Activated CD4-positive, alpha-beta T cell treated with anti-CD3 and anti-CD28 coated beads for 36 hours (primary cell): ENCODE measurements at regions not wholly inside any gene's neighbourhood (a gene's known extent, or its start where the extent isn't known, plus 50 kb on each side); places are given as distances from the start of the nearest gene placed in this dataset.

Experiments used
- ATAC-seq: fragments of 200-7000 bp; cut with Tn5 transposase; one replicate; pipeline ENCODE4 v1.10.0; 2021; ENCODE audit warnings: mild to moderate bottlenecking, moderate library complexity
- CTCF ChIA-PET: fragments of 350-600 bp; sonication (Branson Sonifier 250); formaldehyde crosslinking; loops from one replicate; lab custom pipeline; 2021; ENCODE audit warnings: antibody characterized with exemption; lab: Charles Lee
- POLR2A ChIA-PET: fragments of 350-600 bp; sonication (Branson Sonifier 250); formaldehyde crosslinking; loops from one replicate; lab custom pipeline; 2021; ENCODE audit warnings: antibody characterized with exemption, inconsistent platforms; lab: Charles Lee
- DNase-seq: peaks from one replicate; pipeline ENCODE4 v3.0.0-alpha.2; 2020
- H3K27ac Mint-ChIP-seq: one replicate; pipeline ENCODE4 v1.8.0; 2021; ENCODE audit warnings: mixed read lengths
- H3K27me3 Mint-ChIP-seq: one replicate; pipeline ENCODE4 v1.8.0; 2021; ENCODE audit warnings: mixed read lengths
- H3K36me3 Mint-ChIP-seq: one replicate; pipeline ENCODE4 v1.8.0; 2021; ENCODE audit warnings: low read depth, mixed read lengths
- H3K4me1 Mint-ChIP-seq: one replicate; pipeline ENCODE4 v1.8.0; 2021; ENCODE audit warnings: mixed read lengths
- H3K4me3 Mint-ChIP-seq: one replicate; pipeline ENCODE4 v1.8.0; 2021; ENCODE audit warnings: mild to moderate bottlenecking, moderate library complexity, mixed read lengths
- H3K9me3 Mint-ChIP-seq: one replicate; pipeline ENCODE4 v1.8.0; 2021; ENCODE audit warnings: low read depth, mixed read lengths
- intact Hi-C, 2 experiments: fragments of 100-400 bp; cut with DNase I in 1 of 2; cut with micrococcal nuclease in 1 of 2; formaldehyde crosslinking; loops; one replicate each; pipeline versions ENCODE4 v1.14.2 to v1.15.1; 2022 to 2024; cut with DNase I, micrococcal nuclease

DNA sequence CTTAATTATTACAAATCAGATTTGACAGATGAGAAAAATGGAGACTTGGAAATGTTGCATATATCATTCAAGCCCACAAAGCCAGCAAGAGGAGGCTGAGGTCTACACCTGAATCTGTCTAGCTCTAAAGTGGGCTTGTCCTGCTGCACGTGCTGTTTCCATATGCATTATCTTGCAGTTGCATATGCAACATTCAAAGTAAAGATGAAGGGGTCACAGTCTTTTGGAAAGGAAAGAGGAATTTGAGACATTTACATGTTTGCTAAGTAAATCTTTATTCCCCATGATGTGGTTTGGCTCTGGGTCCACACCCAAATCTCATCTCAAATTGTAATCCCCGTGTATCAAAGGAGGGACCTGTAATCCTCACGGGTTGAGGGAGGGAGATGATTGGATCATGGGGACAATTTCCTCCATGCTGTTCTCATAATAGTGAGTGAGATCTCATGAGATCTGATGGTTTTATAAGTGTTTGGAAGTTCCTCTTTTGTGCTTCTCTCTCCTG, 98.3 kb downstream of the BACH1 start:
- H3K27me3 Mint-ChIP-seq = no peaks in the 10 kb centered on the region
- no peak for ATAC-seq

DNA sequence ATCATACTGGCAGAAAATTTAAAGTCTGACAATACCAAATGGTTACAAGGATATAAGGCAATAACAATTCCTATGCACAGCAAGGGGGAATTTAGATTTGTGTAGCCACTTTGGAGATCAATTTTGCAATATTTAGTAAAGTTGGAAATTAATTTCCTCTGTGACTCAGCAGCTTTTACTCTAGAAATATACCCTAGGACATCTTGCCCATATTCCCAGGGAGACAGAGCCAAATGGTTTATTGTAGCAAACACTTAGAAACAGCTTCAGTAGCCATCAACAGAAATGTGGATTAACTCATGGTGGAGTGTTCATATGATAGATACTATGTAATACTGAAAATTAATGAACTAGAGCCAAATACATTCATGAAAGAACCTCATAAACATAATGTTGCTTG, 104.6 kb downstream of the BACH1 start:
- peaks cover 19% of the 10 kb centered on the region for H3K9me3 Mint-ChIP-seq
- intact Hi-C loops = no loop called here
- no peak for DNase-seq
- POLR2A ChIA-PET = no interaction called here
- CTCF ChIA-PET = no interaction called here
- H3K4me3 Mint-ChIP-seq = no peak overlapping the region
- no peak overlapping the region for H3K27ac Mint-ChIP-seq
- H3K27me3 Mint-ChIP-seq = no peaks in the 10 kb centered on the region
- no peaks in the 10 kb centered on the region for H3K4me1 Mint-ChIP-seq
- peaks cover 18% of the 10 kb centered on the region for H3K36me3 Mint-ChIP-seq
- ATAC-seq = no peak

More for the DNA sequence above, 98.3 kb downstream of the BACH1 start:
- H3K36me3 Mint-ChIP-seq = peaks cover 19% of the 10 kb centered on the region
- ChIA-PET POLR2A (interaction anchor here (0.6 kb wide), 1 partner anchor 325 kb away, joined by 3 read pairs; no protein-coding TSS in a partner anchor), CTCF (no interaction called here)
- no peak overlapping the region for H3K27ac Mint-ChIP-seq
- intact Hi-C loops = no loop called here
- no peak overlapping the region for H3K4me3 Mint-ChIP-seq
- H3K9me3 Mint-ChIP-seq = peaks cover 19% of the 10 kb centered on the region
- DNase-seq = no peak
- H3K4me1 Mint-ChIP-seq = no peaks in the 10 kb centered on the region

DNA sequence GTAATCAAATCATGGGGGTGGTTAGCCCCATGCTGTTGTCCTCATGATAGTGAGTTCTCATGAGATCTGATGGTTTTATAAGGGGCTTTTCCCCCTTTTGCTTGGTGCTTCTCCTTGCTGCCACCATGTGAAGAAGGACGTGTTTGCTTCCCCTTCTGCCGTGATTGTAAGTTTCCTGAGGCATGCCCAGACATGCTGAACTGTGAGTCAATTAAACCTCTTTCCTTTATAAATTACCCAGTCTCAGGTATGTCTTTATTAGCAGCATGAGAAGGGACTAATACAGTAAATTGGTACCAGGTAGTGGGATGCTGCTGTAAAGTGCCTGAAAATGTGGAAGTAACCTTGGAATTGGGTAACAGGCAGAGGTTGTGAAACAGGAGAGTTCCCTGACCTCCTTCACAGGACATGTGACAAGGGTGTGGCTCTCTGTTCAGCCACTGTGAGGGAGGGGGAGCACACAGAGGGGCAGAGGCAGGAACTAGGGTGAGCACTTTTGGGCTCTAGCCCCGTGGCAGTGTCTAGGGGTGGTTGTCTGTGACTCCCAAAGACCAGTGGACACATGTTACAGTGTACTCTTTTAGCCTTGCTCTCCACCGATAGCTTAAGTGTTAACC, 105.3 kb downstream of the BACH1 start:
- ChIA-PET POLR2A (no interaction called here), CTCF (interaction anchor here (0.6 kb wide), 1 partner anchor 333 kb away, joined by 3 read pairs; no protein-coding TSS in a partner anchor)
- Mint-ChIP-seq H3K27ac (no peak overlapping the region), H3K4me1 (no peaks in the 10 kb centered on the region), H3K4me3 (no peak overlapping the region), H3K36me3 (peaks cover 11% of the 10 kb centered on the region), H3K9me3 (peaks cover 13% of the 10 kb centered on the region), H3K27me3 (no peaks in the 10 kb centered on the region)
- ATAC-seq (no peak), DNase-seq (no peak)
- intact Hi-C loops = no loop called here

DNA sequence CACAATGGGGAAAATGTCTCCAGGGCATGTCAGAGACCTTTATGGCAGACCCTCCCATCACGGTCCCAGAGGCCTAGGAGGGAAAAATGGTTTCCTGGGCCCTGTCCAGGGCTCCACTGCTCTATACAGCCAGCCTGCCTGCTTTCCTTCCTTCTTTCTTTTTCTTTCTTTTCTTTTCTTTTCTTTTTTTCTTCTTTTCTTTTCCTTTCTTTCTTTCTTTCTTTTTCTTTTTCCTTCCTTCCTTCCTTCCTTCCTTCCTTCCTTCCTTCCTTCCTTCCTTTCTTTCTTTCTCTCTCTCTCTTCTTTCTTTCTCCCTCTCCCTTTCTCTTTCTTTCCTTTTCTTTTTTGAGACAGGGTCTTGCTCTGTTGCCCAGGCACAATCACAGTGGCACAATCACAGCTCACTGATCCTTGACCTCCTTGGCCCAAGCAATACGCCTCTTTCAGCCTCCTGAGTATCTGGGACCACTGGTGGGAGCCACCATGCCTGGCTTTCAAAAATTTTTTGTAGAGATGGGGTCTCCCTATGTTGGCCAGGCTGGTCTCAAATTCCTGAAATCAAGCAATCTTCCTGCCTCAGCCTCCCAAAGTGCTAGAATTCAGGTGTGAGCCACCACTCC, 106.9 kb downstream of the BACH1 start:
- Mint-ChIP-seq H3K27ac (no peak overlapping the region), H3K27me3 (no peaks in the 10 kb centered on the region), H3K4me1 (no peaks in the 10 kb centered on the region), H3K4me3 (no peak overlapping the region), H3K36me3 (peaks cover 1% of the 10 kb centered on the region), H3K9me3 (no peaks in the 10 kb centered on the region)
- ChIA-PET CTCF (no interaction called here), POLR2A (no interaction called here)
- intact Hi-C loops = no loop called here
- DNase-seq = no peak
- no peak for ATAC-seq

DNA sequence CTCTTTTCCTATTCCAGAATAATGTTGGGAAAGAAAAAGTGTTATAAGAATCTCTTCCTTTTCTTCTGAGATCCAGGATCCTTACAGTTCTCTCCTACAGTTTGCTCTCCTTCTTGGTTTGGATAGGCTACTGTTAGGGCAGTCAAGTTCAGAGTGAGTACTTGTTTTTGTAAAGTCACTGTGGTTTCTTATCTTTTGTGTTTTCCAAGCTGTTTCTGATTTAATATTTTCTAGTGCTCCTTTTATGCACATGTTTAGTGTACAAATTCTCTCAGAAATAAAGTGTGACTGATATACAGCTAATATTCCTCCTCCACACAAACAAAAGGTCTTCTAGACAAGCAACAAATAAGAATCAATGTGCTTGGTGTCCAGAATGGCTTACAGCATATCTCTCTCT, 107.7 kb downstream of the BACH1 start:
- H3K4me3 Mint-ChIP-seq = no peak overlapping the region
- ChIA-PET CTCF (no interaction called here), POLR2A (no interaction called here)
- H3K9me3 Mint-ChIP-seq = no peaks in the 10 kb centered on the region
- intact Hi-C loops = no loop called here
- no peaks in the 10 kb centered on the region for H3K36me3 Mint-ChIP-seq
- H3K27ac Mint-ChIP-seq = no peak overlapping the region
- H3K27me3 Mint-ChIP-seq = no peaks in the 10 kb centered on the region
- no peaks in the 10 kb centered on the region for H3K4me1 Mint-ChIP-seq
- no peak for ATAC-seq
- no peak for DNase-seq

DNA sequence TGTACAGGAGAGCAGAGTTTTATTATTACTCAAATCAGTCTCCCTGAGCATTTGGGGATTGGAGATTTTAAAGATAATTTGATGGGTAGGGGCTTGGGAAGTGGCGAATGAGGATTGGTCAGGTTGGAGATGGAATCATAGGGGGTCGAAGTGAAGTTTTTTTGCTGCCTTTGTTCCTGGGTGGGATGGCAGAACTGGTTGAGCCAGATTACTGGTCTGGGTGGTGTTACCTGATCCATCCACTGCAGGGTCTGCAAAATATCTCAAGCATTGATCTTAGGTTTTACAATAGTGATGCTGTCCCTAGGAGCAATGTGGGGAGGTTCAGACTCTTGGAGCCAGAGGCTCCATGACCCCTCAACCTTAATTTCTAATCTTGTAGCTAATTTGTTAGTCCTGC, 108.8 kb downstream of the BACH1 start:
- ATAC-seq = no peak
- CTCF ChIA-PET = interaction anchor here (1.5 kb wide), 1 partner anchor 79 kb away, joined by 3 read pairs; no protein-coding TSS in a partner anchor
- no peaks in the 10 kb centered on the region for H3K9me3 Mint-ChIP-seq
- intact Hi-C loops = no loop called here
- POLR2A ChIA-PET = no interaction called here
- H3K27ac Mint-ChIP-seq = no peak overlapping the region
- no peak overlapping the region for H3K4me3 Mint-ChIP-seq
- H3K27me3 Mint-ChIP-seq = no peaks in the 10 kb centered on the region
- DNase-seq = no peak
- H3K4me1 Mint-ChIP-seq = no peaks in the 10 kb centered on the region
- no peaks in the 10 kb centered on the region for H3K36me3 Mint-ChIP-seq

DNA sequence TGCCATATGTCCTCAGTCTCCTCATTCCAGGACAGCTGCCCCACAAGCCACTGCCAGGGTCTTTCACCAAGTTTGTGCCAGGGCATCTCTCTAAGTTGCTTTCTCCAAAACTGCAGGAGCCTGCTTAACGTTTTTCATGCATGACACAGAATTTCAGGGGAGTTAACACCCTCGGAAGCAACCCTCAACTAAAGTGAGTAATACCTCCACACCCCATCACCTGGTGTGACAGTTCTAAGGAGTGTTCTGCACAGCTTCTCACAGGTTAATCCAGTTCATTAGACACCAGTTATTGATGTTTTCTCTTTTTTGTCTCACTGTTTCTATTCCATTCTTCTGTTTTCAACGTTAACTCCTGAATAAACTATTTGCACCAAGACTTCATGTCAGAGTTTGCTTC, 115.0 kb downstream of the BACH1 start:
- Mint-ChIP-seq H3K36me3 (no peaks in the 10 kb centered on the region), H3K4me3 (no peak overlapping the region), H3K9me3 (no peaks in the 10 kb centered on the region), H3K27me3 (no peaks in the 10 kb centered on the region), H3K27ac (no peak overlapping the region), H3K4me1 (no peaks in the 10 kb centered on the region)
- ChIA-PET CTCF (interaction anchor here (1.0 to 1.1 kb wide), 2 partner anchors 56 to 223 kb away, joined by 3 to 6 read pairs; no protein-coding TSS in a partner anchor), POLR2A (no interaction called here)
- no peak for ATAC-seq
- intact Hi-C loops = no loop called here
- DNase-seq = no peak

DNA sequence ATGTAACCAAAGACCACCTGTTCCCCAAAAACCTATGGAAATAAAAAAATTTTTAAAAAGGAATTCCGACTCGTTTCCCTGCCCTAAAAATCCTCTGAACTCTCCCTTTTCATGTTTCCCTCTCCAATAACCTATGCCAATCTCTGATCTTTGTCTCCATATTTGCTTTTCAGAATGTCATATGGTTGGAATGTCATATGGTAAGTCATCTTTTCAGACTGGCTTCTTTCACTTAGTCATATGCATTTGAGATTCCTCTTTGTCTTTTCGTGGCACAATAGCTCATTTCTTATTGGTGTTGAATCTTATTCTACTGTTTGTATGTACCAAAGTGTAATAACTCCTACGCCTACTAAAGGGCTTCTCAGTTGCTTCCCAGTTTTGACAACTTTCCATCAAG, 117.5 kb downstream of the BACH1 start:
- ChIA-PET CTCF (interaction anchor here (1.3 kb wide), 1 partner anchor 14 kb away, joined by 5 read pairs; no protein-coding TSS in a partner anchor), POLR2A (no interaction called here)
- intact Hi-C loops = no loop called here
- Mint-ChIP-seq H3K9me3 (no peaks in the 10 kb centered on the region), H3K36me3 (no peaks in the 10 kb centered on the region), H3K27me3 (no peaks in the 10 kb centered on the region), H3K4me1 (peaks cover 2% of the 10 kb centered on the region), H3K4me3 (no peak overlapping the region), H3K27ac (no peak overlapping the region)
- no peak for DNase-seq
- no peak for ATAC-seq

DNA sequence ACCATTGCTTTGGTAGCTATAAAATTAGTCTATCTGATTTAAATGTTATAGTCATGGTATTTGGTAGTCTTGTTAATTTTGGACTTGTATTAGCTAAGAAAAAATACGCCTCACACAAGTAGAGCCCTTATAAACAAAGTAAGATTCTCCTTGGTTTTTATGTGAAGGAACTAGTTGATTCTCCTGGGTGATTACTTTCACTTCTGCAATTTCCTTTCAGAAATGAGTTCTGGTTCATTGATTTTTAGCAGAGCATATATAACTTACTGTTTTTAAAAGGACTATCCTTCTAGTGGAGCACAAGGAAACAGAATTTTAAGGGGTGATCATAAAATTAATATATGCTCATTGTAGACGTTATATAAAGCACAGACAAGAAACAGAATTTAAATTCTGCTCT, 120.1 kb downstream of the BACH1 start:
- CTCF ChIA-PET = no interaction called here
- H3K27ac Mint-ChIP-seq = no peak overlapping the region
- H3K9me3 Mint-ChIP-seq = no peaks in the 10 kb centered on the region
- H3K4me1 Mint-ChIP-seq = peaks cover 6% of the 10 kb centered on the region
- POLR2A ChIA-PET = no interaction called here
- no peaks in the 10 kb centered on the region for H3K27me3 Mint-ChIP-seq
- DNase-seq (no peak), ATAC-seq (no peak)
- H3K36me3 Mint-ChIP-seq = no peaks in the 10 kb centered on the region
- no peak overlapping the region for H3K4me3 Mint-ChIP-seq
- intact Hi-C loops = no loop called here

DNA sequence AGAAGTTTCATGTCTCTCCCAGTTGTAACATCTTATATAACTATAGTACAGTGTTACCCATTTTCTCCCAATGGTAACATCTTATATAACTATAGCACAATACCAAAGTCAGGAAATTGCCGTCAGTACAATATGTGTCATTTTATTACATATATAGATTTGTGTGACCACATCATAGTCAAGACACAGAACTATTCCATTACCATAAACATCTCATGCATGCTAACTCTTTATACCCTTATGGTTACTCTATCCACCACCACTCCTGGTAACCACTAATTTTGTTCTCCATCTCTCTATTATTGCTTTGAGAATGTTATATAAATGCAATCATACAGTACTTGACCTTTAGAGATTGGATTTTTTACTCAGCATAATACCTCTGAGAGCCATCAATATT, 120.7 kb downstream of the BACH1 start:
- POLR2A ChIA-PET = no interaction called here
- Mint-ChIP-seq H3K27me3 (no peaks in the 10 kb centered on the region), H3K4me3 (no peak overlapping the region), H3K27ac (no peak overlapping the region), H3K36me3 (no peaks in the 10 kb centered on the region), H3K4me1 (peaks cover 6% of the 10 kb centered on the region), H3K9me3 (no peaks in the 10 kb centered on the region)
- CTCF ChIA-PET = no interaction called here
- ATAC-seq (no peak), DNase-seq (no peak)
- intact Hi-C loops = no loop called here

DNA sequence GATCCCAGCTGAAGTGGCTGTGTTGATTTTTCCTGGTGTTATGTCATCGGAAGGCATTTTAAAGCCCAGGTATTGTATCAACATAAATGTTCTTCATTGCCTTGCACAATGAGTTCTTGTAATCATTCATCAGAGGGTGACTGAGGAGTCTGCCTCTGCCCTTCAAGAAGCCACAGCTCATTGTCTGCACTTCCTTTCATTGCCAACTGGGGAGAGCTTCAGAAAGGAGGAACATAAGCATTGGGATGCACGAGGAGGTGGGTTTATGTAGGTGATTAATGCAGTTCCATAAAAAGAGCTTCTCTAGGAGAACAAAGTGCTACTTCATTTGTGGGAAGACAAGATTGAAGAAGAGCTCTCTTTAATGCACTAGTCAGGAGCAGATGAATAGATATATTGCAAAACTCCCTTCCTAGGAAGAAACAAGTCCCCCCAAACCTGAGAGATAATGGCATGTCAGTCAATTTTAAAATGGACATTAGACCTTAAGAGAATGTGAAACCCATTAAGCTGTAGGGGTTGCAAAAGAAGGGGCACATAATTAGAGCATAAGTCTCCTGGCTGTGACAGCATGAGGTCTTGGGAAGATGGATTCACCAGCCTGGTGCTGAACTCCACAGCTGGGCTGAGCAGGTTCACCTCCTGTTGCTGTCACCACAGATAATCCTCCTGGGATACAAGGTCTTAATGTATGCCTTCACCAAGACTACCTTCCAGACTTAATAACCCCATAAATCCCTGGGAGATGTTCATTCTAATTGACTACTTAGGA, 124.6 kb downstream of the BACH1 start:
- H3K9me3 Mint-ChIP-seq = no peaks in the 10 kb centered on the region
- intact Hi-C loops = no loop called here
- peaks cover 10% of the 10 kb centered on the region for H3K4me1 Mint-ChIP-seq
- no peak overlapping the region for H3K4me3 Mint-ChIP-seq
- CTCF ChIA-PET = interaction anchor here (0.6 to 1.8 kb wide), 5 partner anchors 9 to 378 kb away, joined by 3 to 5 read pairs (median 4); no protein-coding TSS in a partner anchor
- no peaks in the 10 kb centered on the region for H3K27me3 Mint-ChIP-seq
- DNase-seq (no peak), ATAC-seq (no peak)
- POLR2A ChIA-PET = interaction anchor here (0.6 kb wide), 1 partner anchor 120 kb away, joined by 3 read pairs; no protein-coding TSS in a partner anchor
- no peak overlapping the region for H3K27ac Mint-ChIP-seq
- peaks cover 2% of the 10 kb centered on the region for H3K36me3 Mint-ChIP-seq
